ENCODE measurements at regions not wholly inside any gene's neighbourhood (a gene's known extent, or its start where the extent isn't known, plus 50 kb on each side); places are given as distances from the start of the nearest gene placed in this dataset.

- Histone ChIP-seq H3K9ac (ENCODE audit: low read length in 5 of 5) (peak overlapping the region in 1 of 5 donors; percentile 10), H3K9me3 (ENCODE audit: control insufficient read depth in 5 of 5, low read length in 5 of 5) (no peaks in the 10 kb centered on the region), H3K27ac (ENCODE audit: low read depth, low read length) (peak overlapping the region; percentile 99), H3K36me3 (ENCODE audit: control insufficient read depth in 5 of 5, insufficient read depth in 5 of 5, low read length in 5 of 5) (no peaks in the 10 kb centered on the region), H3K4me1 (ENCODE audit: control insufficient read depth in 5 of 5, insufficient read depth in 5 of 5, low read length in 5 of 5) (peaks cover 7 to 58% (median 35%) of the 10 kb centered on the region in 5 donors), H3K27me3 (ENCODE audit: control insufficient read depth in 5 of 5, insufficient read depth in 4 of 5, low read length in 5 of 5) (no peaks in the 10 kb centered on the region), H3K4me3 (ENCODE audit: low read depth in 1 of 5, low read length in 5 of 5) (no peak overlapping the region)
Observed at GRCh38 chr6:109237077-109237985, 142.0 kb downstream of the CEP57L1 start.

DNA sequence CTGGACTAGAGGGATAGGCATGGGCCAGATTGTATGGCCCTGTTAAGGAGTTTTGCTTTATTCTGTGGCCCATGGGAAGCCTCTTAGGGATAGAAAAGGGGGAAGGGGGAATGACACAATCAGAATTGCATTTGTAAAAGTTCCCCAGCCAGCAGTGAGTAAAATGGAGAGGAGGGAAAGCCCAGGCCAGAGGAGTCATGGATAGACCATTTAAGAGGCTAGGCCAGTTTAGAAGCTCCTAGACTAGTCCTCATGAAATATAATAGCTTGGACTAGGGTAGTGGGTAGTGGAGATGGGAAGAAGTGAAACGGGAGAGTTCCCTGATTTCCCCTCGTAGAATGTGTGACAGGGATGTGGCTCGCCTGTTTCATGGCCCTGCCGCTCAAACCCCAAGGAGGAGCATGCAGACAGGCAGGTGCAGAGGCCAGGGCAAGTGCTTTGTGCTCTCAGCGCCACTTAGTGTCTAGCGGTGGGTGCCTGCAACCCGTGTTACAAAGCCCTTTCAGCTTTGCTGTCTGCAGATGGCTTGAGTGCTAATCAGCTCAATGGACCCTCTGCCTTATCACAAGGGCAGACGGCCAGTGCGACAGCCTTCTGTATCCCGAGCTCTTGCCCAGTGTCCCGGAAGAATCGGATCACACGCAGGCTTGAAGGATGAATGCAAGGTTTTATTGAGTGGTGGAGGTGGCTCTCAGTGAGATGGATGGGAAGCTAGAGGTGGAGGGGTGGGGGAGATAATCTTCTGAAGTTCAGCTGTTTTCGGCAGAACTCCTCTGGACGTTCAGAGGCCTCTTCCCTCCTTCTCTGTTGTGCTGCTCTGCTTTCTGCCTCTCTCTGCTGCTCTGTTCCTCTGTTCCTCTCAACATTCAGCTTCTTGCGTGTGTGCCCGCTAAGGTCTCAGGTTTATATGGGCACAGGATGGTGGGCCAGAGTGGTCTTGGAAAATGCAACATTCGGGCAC lies 141.1 kb downstream of the CEP57L1 start:
- Histone ChIP-seq H3K4me3 (ENCODE audit: low read depth in 1 of 5, low read length in 5 of 5) (no peak overlapping the region), H3K9ac (ENCODE audit: low read length in 5 of 5) (no peak overlapping the region), H3K4me1 (ENCODE audit: control insufficient read depth in 5 of 5, insufficient read depth in 5 of 5, low read length in 5 of 5) (peaks cover 7 to 50% (median 35%) of the 10 kb centered on the region in 5 donors), H3K27ac (ENCODE audit: low read depth, low read length) (peak overlapping the region; percentile 99), H3K9me3 (ENCODE audit: control insufficient read depth in 5 of 5, low read length in 5 of 5) (no peaks in the 10 kb centered on the region), H3K27me3 (ENCODE audit: control insufficient read depth in 5 of 5, insufficient read depth in 4 of 5, low read length in 5 of 5) (no peaks in the 10 kb centered on the region), H3K36me3 (ENCODE audit: control insufficient read depth in 5 of 5, insufficient read depth in 5 of 5, low read length in 5 of 5) (no peaks in the 10 kb centered on the region)

DNA sequence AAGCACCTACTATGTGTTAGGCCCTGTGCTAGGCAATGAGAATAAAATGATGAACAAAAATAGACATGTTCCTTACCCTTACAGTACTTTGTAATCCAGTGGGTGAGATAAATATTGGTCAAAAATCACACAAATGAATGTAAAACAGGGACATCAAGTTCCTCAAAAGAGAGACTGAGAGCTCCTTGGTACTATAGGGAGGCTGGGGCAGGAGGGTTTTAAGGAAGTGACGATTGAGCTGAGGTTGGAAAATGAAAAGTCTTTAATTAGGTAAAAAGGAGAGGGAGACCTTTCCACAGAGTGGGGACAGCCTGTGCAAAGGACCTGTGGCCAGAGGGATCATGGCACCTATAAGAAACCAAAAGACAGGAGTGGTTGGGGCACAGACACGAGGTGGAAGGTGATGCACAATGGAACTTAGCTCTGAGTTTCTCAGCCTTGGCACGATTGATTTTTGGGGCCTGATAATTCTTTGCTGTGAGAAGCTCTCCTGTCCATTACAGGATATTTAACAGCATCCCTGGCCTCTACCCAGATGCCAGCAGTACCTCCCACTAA lies 140.3 kb downstream of the CEP57L1 start:
- Histone ChIP-seq H3K36me3 (ENCODE audit: control insufficient read depth in 5 of 5, insufficient read depth in 5 of 5, low read length in 5 of 5) (no peaks in the 10 kb centered on the region), H3K27me3 (ENCODE audit: control insufficient read depth in 5 of 5, insufficient read depth in 4 of 5, low read length in 5 of 5) (no peaks in the 10 kb centered on the region), H3K9ac (ENCODE audit: low read length in 5 of 5) (no peak overlapping the region), H3K4me3 (ENCODE audit: low read depth in 1 of 5, low read length in 5 of 5) (no peak overlapping the region), H3K27ac (ENCODE audit: low read depth, low read length) (peak overlapping the region; percentile 99), H3K9me3 (ENCODE audit: control insufficient read depth in 5 of 5, low read length in 5 of 5) (no peaks in the 10 kb centered on the region), H3K4me1 (ENCODE audit: control insufficient read depth in 5 of 5, insufficient read depth in 5 of 5, low read length in 5 of 5) (peaks cover 7 to 41% (median 27%) of the 10 kb centered on the region in 5 donors)

DNA sequence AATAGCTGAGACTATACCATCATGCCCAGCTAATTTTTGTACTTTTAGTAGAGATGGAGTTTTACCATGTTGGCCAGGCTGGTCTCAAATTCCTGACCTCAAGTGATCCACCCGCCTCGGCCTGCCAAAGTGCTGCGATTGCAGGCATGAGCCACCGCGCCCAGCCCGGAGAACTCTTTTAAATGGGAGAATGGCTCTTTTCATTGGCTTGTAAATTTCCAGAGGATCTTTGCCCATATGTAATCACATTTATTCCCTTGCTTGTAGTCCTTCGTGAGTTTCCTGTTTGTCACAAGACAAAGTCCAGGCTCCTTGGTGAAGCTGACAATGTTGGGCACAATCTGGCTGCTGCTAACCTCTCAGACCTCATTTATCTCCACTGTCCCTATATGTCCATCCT lies 135.1 kb downstream of the CEP57L1 start:
- Histone ChIP-seq H3K27ac (ENCODE audit: low read depth, low read length) (no peak overlapping the region), H3K36me3 (ENCODE audit: control insufficient read depth in 5 of 5, insufficient read depth in 5 of 5, low read length in 5 of 5) (no peaks in the 10 kb centered on the region), H3K27me3 (ENCODE audit: control insufficient read depth in 5 of 5, insufficient read depth in 4 of 5, low read length in 5 of 5) (no peaks in the 10 kb centered on the region), H3K9me3 (ENCODE audit: control insufficient read depth in 5 of 5, low read length in 5 of 5) (no peaks in the 10 kb centered on the region), H3K9ac (ENCODE audit: low read length in 5 of 5) (no peak overlapping the region), H3K4me1 (ENCODE audit: control insufficient read depth in 5 of 5, insufficient read depth in 5 of 5, low read length in 5 of 5) (peaks cover 0 to 7% (median 0%) of the 10 kb centered on the region in 5 donors), H3K4me3 (ENCODE audit: low read depth in 1 of 5, low read length in 5 of 5) (no peak overlapping the region)

- Histone ChIP-seq H3K9ac (ENCODE audit: low read length in 5 of 5) (no peak overlapping the region), H3K4me3 (ENCODE audit: low read depth in 1 of 5, low read length in 5 of 5) (no peak overlapping the region), H3K36me3 (ENCODE audit: control insufficient read depth in 5 of 5, insufficient read depth in 5 of 5, low read length in 5 of 5) (no peaks in the 10 kb centered on the region), H3K9me3 (ENCODE audit: control insufficient read depth in 5 of 5, low read length in 5 of 5) (no peaks in the 10 kb centered on the region), H3K27me3 (ENCODE audit: control insufficient read depth in 5 of 5, insufficient read depth in 4 of 5, low read length in 5 of 5) (no peaks in the 10 kb centered on the region), H3K4me1 (ENCODE audit: control insufficient read depth in 5 of 5, insufficient read depth in 5 of 5, low read length in 5 of 5) (peaks cover 0 to 7% (median 0%) of the 10 kb centered on the region in 5 donors), H3K27ac (ENCODE audit: low read depth, low read length) (no peak overlapping the region)
Observed at GRCh38 chr6:109229536-109229935, 134.2 kb downstream of the CEP57L1 start.

DNA sequence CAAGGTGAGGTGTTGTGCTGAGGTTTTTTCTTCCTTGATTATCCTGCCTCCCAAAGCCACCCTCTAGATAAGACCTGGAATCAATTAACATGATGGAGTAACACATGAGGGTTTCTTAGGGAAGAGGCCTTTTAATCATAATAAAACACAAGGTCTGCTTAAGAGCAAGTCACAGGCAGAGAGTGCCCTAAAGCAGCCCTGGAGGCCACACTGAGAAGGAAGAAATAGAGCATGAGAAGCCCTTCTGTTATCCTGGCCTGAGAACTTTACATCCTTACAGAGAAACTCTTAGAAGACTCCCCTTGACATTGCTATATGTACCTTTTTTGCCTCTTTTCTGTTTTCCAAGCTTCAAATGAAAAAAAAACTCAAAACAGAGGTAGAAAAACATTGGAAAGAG lies 132.3 kb downstream of the CEP57L1 start:
- Histone ChIP-seq H3K36me3 (ENCODE audit: control insufficient read depth in 5 of 5, insufficient read depth in 5 of 5, low read length in 5 of 5) (no peaks in the 10 kb centered on the region), H3K9me3 (ENCODE audit: control insufficient read depth in 5 of 5, low read length in 5 of 5) (no peaks in the 10 kb centered on the region), H3K4me3 (ENCODE audit: low read depth in 1 of 5, low read length in 5 of 5) (no peak overlapping the region), H3K27ac (ENCODE audit: low read depth, low read length) (no peak overlapping the region), H3K27me3 (ENCODE audit: control insufficient read depth in 5 of 5, insufficient read depth in 4 of 5, low read length in 5 of 5) (no peaks in the 10 kb centered on the region), H3K9ac (ENCODE audit: low read length in 5 of 5) (no peak overlapping the region), H3K4me1 (ENCODE audit: control insufficient read depth in 5 of 5, insufficient read depth in 5 of 5, low read length in 5 of 5) (peaks cover 0 to 7% (median 0%) of the 10 kb centered on the region in 5 donors)

GRCh38 chr6:109226353-109226752 lies 131.0 kb downstream of the CEP57L1 start:
- Histone ChIP-seq H3K4me3 (ENCODE audit: low read depth in 1 of 5, low read length in 5 of 5) (no peak overlapping the region), H3K27ac (ENCODE audit: low read depth, low read length) (no peak overlapping the region)

GRCh38 chr6:109225946-109226345 lies 130.6 kb downstream of the CEP57L1 start:
- peaks cover 0 to 15% (median 4%) of the 10 kb centered on the region in 5 donors for H3K4me1 ChIP-seq (ENCODE audit: control insufficient read depth in 5 of 5, insufficient read depth in 5 of 5, low read length in 5 of 5)
- H3K27ac ChIP-seq (ENCODE audit: low read depth, low read length), result no peak overlapping the region
- no peak overlapping the region for H3K4me3 ChIP-seq (ENCODE audit: low read depth in 1 of 5, low read length in 5 of 5)
- no peaks in the 10 kb centered on the region for H3K36me3 ChIP-seq (ENCODE audit: control insufficient read depth in 5 of 5, insufficient read depth in 5 of 5, low read length in 5 of 5)
- no peaks in the 10 kb centered on the region for H3K9me3 ChIP-seq (ENCODE audit: control insufficient read depth in 5 of 5, low read length in 5 of 5)
- no peak overlapping the region for H3K9ac ChIP-seq (ENCODE audit: low read length in 5 of 5)
- H3K27me3 ChIP-seq (ENCODE audit: control insufficient read depth in 5 of 5, insufficient read depth in 4 of 5, low read length in 5 of 5), result no peaks in the 10 kb centered on the region

More at GRCh38 chr6:109226353-109226752, 131.0 kb downstream of the CEP57L1 start:
- H3K36me3 ChIP-seq (ENCODE audit: control insufficient read depth in 5 of 5, insufficient read depth in 5 of 5, low read length in 5 of 5), result no peaks in the 10 kb centered on the region
- H3K9me3 ChIP-seq (ENCODE audit: control insufficient read depth in 5 of 5, low read length in 5 of 5), result no peaks in the 10 kb centered on the region
- H3K27me3 ChIP-seq (ENCODE audit: control insufficient read depth in 5 of 5, insufficient read depth in 4 of 5, low read length in 5 of 5), result no peaks in the 10 kb centered on the region
- H3K9ac ChIP-seq (ENCODE audit: low read length in 5 of 5), result no peak overlapping the region
- H3K4me1 ChIP-seq (ENCODE audit: control insufficient read depth in 5 of 5, insufficient read depth in 5 of 5, low read length in 5 of 5), result peaks cover 0 to 13% (median 4%) of the 10 kb centered on the region in 5 donors

DNA sequence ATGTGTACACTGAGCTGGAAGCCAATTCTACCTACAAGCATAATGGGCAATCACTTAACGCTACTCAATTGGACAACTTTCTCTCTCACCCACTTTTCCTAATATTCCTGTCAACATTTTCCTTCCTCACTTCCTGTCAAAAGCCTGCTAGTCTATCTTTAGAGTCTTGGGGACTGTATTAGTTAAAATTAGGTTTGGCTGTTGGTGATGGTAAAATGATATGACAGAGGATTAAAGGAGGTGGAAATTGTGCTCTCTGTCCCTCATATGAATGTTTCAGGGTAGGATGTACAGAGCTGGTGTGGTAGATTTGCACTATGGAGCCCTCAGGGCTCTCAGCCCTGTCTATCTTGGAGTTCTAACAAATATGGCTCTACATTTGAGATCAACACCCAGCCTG lies 129.7 kb downstream of the CEP57L1 start:
- Histone ChIP-seq H3K27ac (ENCODE audit: low read depth, low read length) (no peak overlapping the region), H3K4me3 (ENCODE audit: low read depth in 1 of 5, low read length in 5 of 5) (no peak overlapping the region), H3K9me3 (ENCODE audit: control insufficient read depth in 5 of 5, low read length in 5 of 5) (no peaks in the 10 kb centered on the region), H3K36me3 (ENCODE audit: control insufficient read depth in 5 of 5, insufficient read depth in 5 of 5, low read length in 5 of 5) (no peaks in the 10 kb centered on the region), H3K27me3 (ENCODE audit: control insufficient read depth in 5 of 5, insufficient read depth in 4 of 5, low read length in 5 of 5) (no peaks in the 10 kb centered on the region), H3K9ac (ENCODE audit: low read length in 5 of 5) (no peak overlapping the region), H3K4me1 (ENCODE audit: control insufficient read depth in 5 of 5, insufficient read depth in 5 of 5, low read length in 5 of 5) (peaks cover 2 to 17% (median 9%) of the 10 kb centered on the region in 5 donors)

All from subcutaneous abdominal adipose tissue (tissue), 5 donors.